ENCODE measurements at regions not wholly inside any gene's neighbourhood (a gene's known extent, or its start where the extent isn't known, plus 50 kb on each side); places are given as distances from the start of the nearest gene placed in this dataset.

- CTCF ChIA-PET = no interaction called here
- no TSS peak for BruUV-seq (replicated peaks)
Measured at GRCh38 chr6:168229368-168229752, 90.2 kb downstream of the DACT2 start.

More at GRCh38 chr6:168229368-168229752, 90.2 kb downstream of the DACT2 start:
- Histone ChIP-seq H4K5ac (ENCODE audit: low read depth, low read length) (no peak overlapping the region), H3K23ac (ENCODE audit: low read depth, low read length) (no peak overlapping the region), H2BK15ac (ENCODE audit: low read depth, low read length) (no peak overlapping the region), H2AK5ac (ENCODE audit: low read depth, low read length) (no peak overlapping the region), H3K9ac (ENCODE audit: low read depth, low read length) (no peak overlapping the region), H3K4ac (ENCODE audit: low read depth, low read length) (no peak overlapping the region), H3K36me3 (ENCODE audit: control insufficient read depth, insufficient read depth, low read length) (no peaks in the 10 kb centered on the region), H2BK120ac (ENCODE audit: low read depth, low read length) (no peak overlapping the region), H3K79me1 (ENCODE audit: low read depth in 1 of 2, low read length in 2 of 2) (no peaks in the 10 kb centered on the region), H3K14ac (replicated peaks; ENCODE audit: low read depth, low read length) (no peak overlapping the region), H3K18ac (ENCODE audit: low read depth, low read length) (no peak overlapping the region), H2AK9ac (replicated peaks; ENCODE audit: low read depth, low read length, poor library complexity) (no peak overlapping the region), H3K27ac (ENCODE audit: insufficient read depth, low read length) (no peak overlapping the region), H3K4me3 (ENCODE audit: insufficient read depth, low read depth, low read length) (no peak overlapping the region), H3K4me1 (ENCODE audit: control insufficient read depth, insufficient read depth, low read length) (no peaks in the 10 kb centered on the region), H4K91ac (ENCODE audit: insufficient read depth, low read depth, low read length) (no peak overlapping the region), H4K8ac (ENCODE audit: low read depth in 2 of 2, low read length in 2 of 2) (no peak overlapping the region), H4K20me1 (ENCODE audit: insufficient read depth, low read length) (no peaks in the 10 kb centered on the region), H2BK20ac (ENCODE audit: low read depth, low read length) (no peak overlapping the region), H3K56ac (ENCODE audit: extremely low read depth, insufficient read depth, low read length) (no peak overlapping the region), H3K4me2 (ENCODE audit: low read depth, low read length) (no peak overlapping the region), H2AFZ (replicated peaks; ENCODE audit: low read length, poor library complexity) (no peak overlapping the region), H3K9me3 (ENCODE audit: control insufficient read depth, insufficient read depth, low read length) (peaks cover 23% of the 10 kb centered on the region), H3K9me1 (ENCODE audit: insufficient read depth, low read length) (no peaks in the 10 kb centered on the region), H3K27me3 (ENCODE audit: control insufficient read depth, insufficient read depth, low read length) (no peaks in the 10 kb centered on the region), H2BK5ac (ENCODE audit: low read depth, low read length, poor library complexity, severe bottlenecking) (no peak overlapping the region)
- intact Hi-C loops (cut with micrococcal nuclease) = no loop called here
- DNase-seq (no peak), ATAC-seq (ENCODE audit: low read depth) (no peak)
- in situ Hi-C loops (cut with MboI; ENCODE audit: low sequenced_read_pairs) = no loop called here
- no peak for TF ChIP-seq RCOR1 (IDR thresholded peaks at IDR 0.05; ENCODE audit: insufficient replicate concordance, low read length)
- TF ChIP-seq CTCF (conservative IDR thresholded peaks at IDR 0.05; ENCODE audit: low read depth, low read length) = no peak
- no peak for TF ChIP-seq POLR2A (IDR thresholded peaks at IDR 0.05; ENCODE audit: low read depth, low read length)
- dilution Hi-C loops (cut with HindIII; ENCODE audit: low sequenced_read_pairs, unreplicated experiment) = no loop called here
- 89% methylated on average over 17 of the region's 25 CpGs; no CpG with 5 or more reads in 1 of the 2 experiments for WGBS, 2 experiments (ENCODE audit: extremely low coverage in 2 of 2, insufficient read length in 1 of 2)
- POLR2A ChIA-PET (ENCODE audit: unreplicated experiment) = no interaction called here

Data from IMR-90 (cell line).